AG08395 (cell line): ENCODE measurements at regions not wholly inside any gene's neighbourhood (a gene's known extent, or its start where the extent isn't known, plus 50 kb on each side); places are given as distances from the start of the nearest gene placed in this dataset.
"Not testable (repeated sequence)": the region's sequence is repeated elsewhere in the genome, so short reads cannot be mapped to it uniquely, and the experiment has no call there.

Experiments
- DNase-seq: peaks from one replicate; pipeline ENCODE4 v3.0.0; 2012; ENCODE audit warnings: mixed read lengths, low spot score

- DNase-seq: no peak
Measured at GRCh38 chr7:114279901-114280300, 134.7 kb upstream of the FOXP2 start.

DNA sequence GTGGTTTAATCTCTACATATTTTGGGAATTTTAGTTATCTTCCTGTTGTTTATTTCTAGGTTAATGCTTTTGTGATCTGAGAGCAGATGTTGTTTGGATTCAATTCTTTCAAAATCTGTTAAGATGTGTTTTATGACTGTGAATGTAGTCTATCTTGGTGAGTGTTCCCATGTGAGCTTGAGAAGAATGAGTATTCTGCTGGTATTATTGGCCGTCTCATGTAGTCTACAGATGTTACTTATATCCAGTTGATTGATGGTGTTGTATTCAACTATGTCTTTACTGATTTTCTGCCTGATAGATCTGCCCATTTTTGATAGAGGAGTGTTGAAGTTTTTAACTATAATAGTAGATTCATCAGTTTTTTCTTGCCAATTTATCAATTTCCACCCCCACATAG, 141.4 kb upstream of the FOXP2 start:
- DNase-seq: no peak

DNA sequence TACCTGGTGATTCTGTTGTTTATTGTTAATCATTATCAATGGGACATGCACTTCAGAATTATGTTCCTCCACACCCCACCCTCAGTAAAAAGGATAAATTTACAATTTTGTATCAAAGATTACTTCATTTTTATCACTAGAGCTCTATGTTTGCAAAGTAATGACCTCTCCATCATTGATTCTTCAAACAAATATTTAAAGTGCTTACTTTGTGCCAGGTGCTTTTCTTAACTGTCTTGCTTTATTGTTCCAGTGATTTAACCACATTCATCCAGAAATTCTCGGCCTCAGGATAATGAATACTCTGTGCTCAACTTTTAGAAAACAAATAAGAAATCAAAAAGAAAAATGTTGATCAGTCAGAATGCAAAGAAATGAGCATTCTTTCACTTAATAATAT, 144.9 kb upstream of the FOXP2 start:
- DNase-seq: no peak

GRCh38 chr7:114267550-114267949, 147.1 kb upstream of the FOXP2 start:
- DNase-seq: not testable (repeated sequence)

DNA sequence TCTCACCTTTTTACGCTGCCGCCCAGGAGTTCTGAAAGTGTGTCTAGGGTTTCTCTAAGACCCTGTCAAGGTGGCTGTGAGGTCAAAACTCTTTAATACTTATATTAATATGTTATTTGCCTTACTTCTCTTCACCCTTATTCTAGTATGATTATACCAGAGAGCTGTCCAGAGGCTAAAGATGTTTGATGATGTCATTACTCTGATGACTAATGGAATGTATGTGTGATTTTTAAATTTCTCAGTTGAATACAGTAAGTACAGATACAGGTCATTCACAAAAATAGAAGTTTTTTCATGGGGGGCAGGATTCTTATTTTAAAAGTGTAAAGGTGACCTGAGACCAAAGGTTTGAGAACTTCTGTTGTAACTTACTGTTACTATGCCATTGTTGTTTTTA, 150.6 kb upstream of the FOXP2 start:
- no peak for DNase-seq

- no peak for DNase-seq
Measured at GRCh38 chr7:114263219-114263618, 151.4 kb upstream of the FOXP2 start.

- DNase-seq: no peak
Measured at GRCh38 chr7:114255404-114255841, 159.2 kb upstream of the FOXP2 start.

DNA sequence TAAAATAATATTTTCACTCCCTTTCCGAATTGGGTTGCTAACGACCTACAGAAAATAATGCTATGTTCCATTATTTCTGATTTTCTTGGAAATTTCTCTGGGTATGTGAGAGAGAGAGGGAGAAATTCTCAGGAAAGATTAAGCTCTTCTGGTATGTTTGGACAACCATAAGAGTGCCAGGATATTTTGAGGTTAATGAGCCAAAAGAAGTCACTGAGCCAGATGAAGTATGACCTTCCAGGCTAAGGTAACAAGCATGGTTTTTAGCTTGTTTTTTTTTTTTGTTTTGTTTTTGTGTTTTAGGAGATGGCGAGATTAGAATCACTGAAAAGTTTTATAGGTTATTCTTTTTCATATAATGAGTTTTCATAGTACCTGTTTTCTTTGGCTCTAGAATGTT, 171.0 kb upstream of the FOXP2 start:
- DNase-seq: no peak

GRCh38 chr7:114242992-114243507, 171.6 kb upstream of the FOXP2 start:
- peak; percentile 2 for DNase-seq

- no peak for DNase-seq
Measured at GRCh38 chr7:114229246-114229645, 185.4 kb upstream of the FOXP2 start.

DNA sequence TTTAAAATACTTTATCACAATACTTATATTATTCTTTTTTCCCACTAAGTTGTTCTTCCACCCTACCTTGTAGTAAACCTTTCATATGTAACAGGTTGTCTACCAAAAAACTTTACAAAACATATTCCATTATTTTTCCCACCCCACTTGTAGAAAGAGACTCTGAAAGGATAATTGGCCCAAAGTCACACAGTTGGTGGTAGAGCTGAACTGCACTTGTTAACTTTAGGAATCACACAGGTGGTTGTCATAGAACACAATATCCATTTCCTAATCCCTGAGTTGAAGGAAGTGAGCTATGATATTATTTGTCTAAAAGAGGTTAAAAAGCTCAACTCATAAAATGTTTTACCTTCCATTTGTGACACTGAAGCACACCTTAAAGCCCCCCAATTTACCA, 188.8 kb upstream of the FOXP2 start:
- no peak for DNase-seq

GRCh38 chr7:114218283-114218682, 196.3 kb upstream of the FOXP2 start:
- no peak for DNase-seq

DNA sequence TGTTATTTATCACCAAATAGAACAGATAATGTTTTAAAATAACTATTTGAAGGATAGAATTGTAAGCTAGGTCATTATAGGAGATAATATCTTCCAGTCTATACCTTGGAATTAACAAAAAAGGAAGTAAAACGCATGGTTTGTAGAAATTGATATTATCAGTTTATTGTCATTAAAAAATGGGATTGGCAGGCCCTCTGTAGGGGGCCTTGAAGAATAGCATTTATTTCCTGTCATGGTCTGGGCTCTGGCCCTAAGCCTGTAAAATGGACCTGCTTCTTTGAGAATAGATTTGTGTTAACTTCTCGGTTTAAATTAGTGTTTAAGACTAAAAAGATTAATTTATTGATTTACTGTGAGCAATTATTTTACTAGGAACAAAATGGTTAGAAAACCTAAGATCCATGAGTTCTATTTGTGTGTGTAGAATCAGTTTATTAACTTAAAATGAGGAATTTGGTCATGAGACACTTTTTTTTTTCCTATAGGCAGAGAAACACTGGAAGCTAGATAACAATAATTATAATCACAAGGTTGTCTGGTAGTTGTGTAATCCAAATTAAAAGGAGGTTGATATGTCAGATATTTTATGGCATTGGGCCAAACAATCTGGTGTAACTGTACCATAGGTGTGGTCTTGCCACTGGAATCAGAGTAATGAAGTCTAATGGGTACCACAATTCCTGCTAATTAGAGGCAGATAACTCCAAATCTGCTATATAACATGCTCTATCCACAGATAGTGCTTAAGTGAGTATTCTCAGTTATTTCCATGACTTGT, 197.4 kb upstream of the FOXP2 start:
- no peak for DNase-seq

- DNase-seq: no peak
Measured at GRCh38 chr7:114214466-114214865, 200.1 kb upstream of the FOXP2 start.

GRCh38 chr7:114212721-114213429, 201.7 kb upstream of the FOXP2 start:
- DNase-seq: no peak

GRCh38 chr7:114209968-114210367, 204.6 kb upstream of the FOXP2 start:
- DNase-seq: no peak

GRCh38 chr7:114206688-114207087, 207.9 kb upstream of the FOXP2 start:
- no peak for DNase-seq

- DNase-seq: no peak
Measured at GRCh38 chr7:114196517-114196916, 218.1 kb upstream of the FOXP2 start.

DNA sequence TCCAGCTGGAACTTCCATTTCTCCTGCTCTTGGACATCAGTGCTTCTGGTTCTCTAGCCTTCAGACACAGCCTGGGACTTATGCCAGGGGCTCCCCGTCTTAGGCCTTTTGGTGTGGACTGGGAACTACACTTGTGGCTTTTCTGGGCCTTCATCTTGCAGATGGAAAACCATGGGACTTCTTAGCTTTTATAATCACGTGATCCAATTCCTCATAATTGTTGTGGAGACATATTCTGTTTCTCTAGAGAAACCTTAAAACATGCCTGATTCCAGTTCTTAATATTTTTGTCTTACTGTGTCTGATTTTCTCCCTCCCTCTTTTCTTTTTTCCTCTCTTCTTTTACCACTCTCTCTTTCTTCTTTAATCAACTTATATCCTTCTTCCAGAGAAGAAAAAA, 224.2 kb upstream of the FOXP2 start:
- no peak for DNase-seq

- DNase-seq: no peak
Measured at GRCh38 chr7:114183311-114184088, 231.1 kb upstream of the FOXP2 start.

- no peak for DNase-seq
Measured at GRCh38 chr7:114182837-114183236, 231.8 kb upstream of the FOXP2 start.

GRCh38 chr7:114181280-114181679, 233.3 kb upstream of the FOXP2 start:
- no peak for DNase-seq
